HG03378 (cell line): ENCODE measurements at regions not wholly inside any gene's neighbourhood (a gene's known extent, or its start where the extent isn't known, plus 50 kb on each side); places are given as distances from the start of the nearest gene placed in this dataset.
"Not testable (repeated sequence)": the region's sequence is repeated elsewhere in the genome, so short reads cannot be mapped to it uniquely, and the experiment has no call there.

Experiments
- ATAC-seq: cut with Tn5 transposase; IDR thresholded peaks from one replicate; pipeline ENCODE4 v1.9.1; 2021; ENCODE audit warnings: mild to moderate bottlenecking, moderate library complexity; ENCODE audit not compliant: unreplicated experiment

DNA sequence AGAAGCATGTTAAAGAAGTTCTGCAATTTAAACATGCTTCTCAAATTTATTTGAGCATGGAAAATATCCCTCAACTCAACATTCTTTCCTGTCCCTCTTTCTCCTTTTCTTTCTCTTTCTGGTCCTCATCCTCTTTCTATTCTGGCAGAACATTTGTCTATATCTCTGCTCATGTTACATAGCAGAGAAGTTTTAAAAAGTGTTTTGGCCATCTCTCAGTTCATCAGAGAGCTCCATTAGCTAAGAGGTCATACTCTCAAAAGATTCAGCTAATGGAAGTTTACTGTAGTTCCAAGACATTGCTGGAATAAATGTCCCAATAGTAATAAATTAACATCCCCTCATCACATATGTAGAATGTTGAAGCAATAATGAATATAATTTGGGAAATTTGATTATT lies 53.5 kb downstream of the XCL2 start:
- ATAC-seq: no peak

DNA sequence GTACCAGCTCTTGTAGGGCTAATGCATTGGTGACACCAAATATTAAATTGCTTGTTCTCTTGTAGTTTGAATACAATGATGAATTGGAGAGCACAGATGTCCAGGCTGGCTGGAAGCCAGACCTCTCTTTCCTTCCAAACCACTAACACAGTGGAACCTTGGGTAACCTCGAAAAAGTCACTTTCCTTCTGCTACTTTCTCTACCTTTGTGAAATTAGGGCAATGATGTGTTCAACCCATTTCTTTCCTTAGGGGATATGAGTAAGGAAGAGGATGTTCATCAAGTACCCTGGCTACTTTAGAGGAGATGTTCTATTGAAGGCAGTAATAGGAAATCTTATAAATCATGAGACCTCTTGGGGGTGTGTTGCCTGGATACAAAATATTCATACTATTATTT lies 55.7 kb downstream of the XCL2 start:
- ATAC-seq: no peak

DNA sequence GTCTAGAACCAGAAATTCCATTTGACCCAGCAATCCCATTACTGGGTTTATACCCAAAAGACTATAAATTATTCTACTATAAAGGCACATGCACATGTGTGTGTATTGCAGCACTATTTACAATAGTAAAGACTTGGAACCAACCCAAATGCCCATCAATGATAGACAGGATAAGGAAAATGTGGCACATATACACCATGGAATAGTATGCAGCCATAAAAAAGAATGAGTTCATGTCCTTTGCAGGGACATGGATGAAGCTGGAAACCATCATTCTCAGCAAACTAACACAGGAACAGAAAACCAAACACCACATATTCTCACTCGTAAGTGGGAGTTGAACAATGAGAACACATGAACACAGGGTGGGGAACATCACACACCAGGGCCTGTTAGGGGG lies 57.0 kb downstream of the XCL2 start:
- not testable (repeated sequence) for ATAC-seq

DNA sequence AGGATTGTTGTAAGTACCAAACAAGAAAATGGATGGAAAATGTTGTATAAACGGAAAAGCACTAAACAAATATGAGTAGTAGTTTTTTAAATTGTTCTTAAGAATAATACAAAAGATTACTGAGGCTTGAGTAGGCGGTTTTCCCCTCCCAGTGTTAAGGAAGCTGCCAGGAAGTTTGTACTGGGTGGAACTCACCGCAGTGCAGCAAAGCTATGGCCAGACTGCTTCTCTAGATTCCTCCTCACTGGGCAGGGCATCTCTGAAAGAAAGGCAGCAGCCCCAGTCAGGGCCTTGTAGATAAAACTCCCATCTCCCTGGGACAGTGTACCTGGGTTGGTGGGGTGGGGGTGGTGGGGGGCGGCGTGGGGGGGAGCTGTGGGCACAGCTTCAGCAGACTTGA lies 58.7 kb downstream of the XCL2 start:
- ATAC-seq: no peak

DNA sequence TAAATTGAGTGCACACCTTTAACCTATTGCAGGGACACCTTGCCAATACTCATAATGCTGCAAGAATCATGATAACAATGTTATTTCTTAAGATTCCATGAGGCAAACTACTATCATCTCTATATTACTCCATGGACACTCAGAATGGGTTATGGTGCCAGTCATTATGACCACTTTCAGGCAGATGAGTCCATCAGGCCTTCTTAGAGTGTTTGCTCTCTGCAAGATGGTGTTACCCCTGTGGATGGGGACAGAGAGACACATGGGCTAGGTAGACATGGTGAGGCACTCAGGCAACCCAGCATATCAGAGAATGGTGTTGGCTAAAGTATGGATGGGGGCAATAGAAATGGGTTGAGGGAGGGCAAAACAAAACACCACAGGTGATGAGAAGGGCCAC lies 59.7 kb downstream of the XCL2 start:
- no peak for ATAC-seq

DNA sequence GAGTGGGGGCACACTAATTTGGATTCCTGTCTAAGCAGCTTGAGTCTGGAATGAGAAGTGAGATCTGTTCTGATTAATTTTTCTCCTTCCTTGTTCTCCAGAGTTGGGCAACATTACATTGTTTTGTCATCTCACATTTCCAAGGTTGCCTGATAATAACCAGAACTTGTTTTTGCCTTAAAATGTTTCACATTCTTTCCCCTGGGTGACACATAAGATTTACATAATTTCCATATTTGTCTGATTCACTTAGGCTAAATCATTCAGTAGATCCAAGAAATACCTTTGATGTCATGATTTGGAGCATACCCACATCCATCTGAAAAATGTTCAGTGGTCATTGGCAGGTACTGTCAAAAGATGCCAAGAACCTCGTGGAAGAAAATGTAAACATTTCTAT lies 60.3 kb downstream of the XCL2 start:
- ATAC-seq: no peak

DNA sequence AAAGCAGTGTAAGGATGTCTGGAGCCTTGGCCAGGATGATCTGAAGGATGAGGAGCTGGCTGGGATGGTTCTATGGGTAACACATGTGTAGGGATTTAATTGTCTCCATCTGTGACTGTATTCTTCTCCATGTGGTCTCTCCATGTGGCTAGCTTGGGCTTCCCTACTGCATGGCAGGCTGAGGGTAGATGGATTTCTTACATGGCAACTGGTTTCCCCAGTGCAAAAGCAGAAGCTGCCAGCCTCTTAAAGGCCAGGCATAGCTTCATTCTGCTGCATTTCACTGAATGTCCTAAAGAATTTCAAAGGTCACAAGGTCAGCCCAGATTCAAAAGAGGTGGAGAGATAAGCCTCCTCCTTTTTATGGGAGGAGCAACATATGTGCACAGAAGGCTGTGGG lies 61.7 kb downstream of the XCL2 start:
- ATAC-seq: no peak

DNA sequence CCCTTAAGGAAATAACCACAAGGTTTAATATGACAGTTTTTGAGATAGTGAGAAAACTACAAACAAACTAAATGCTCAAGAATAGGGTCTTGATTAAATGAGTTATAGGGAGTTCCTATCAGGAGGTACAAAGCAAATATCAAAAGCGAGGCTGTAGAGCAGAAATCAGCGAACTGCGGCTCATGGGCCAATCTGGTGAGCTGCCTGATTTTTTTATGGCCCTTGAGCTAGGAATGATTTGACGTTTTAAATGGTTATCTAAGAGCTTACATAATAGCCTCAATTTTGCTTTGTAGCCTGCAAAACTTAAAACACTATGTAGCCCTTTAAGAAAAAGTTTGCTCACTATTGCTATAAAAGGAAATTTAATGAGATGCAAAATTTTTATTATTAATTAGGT lies 62.2 kb downstream of the XCL2 start:
- ATAC-seq: no peak

DNA sequence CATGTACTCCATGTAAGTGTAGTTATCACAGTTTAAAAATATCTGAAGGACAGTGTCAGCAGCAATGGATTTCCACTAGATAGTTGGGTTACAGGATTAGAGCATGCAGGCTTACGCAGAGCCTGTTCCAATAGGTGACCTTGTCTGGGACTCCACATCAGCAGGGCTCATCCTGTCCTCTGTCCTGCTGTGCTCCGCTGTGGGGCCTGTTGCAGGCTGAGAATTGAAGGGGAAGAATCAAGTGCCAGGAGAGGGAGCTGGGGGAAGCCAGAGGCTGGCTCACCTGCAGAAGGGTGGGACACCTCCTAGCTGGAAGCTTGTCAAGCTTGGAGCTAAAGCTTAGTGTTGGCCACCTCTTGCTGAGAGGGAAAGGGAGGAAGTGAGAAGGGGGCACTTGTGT lies 62.8 kb downstream of the XCL2 start:
- ATAC-seq: no peak

DNA sequence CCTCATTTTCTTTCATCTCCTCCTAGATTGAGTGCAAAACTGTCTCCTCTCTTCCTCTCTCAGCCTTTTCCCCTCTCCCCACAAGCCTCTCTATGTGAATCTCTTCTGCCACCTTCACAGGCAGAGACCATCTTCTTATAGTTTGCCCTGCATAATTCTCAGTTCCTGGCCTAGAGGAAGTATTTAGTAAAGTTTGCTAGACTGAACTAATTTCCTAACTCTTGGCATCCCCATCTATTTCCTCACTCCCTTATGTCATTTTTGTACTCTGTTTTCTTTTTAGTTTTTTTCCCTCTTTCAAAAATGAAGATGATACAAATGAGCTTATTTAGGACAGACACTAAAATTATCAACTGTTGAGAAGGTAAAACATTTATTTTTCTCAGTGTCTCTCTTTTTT lies 66.0 kb downstream of the XCL2 start:
- ATAC-seq: no peak

DNA sequence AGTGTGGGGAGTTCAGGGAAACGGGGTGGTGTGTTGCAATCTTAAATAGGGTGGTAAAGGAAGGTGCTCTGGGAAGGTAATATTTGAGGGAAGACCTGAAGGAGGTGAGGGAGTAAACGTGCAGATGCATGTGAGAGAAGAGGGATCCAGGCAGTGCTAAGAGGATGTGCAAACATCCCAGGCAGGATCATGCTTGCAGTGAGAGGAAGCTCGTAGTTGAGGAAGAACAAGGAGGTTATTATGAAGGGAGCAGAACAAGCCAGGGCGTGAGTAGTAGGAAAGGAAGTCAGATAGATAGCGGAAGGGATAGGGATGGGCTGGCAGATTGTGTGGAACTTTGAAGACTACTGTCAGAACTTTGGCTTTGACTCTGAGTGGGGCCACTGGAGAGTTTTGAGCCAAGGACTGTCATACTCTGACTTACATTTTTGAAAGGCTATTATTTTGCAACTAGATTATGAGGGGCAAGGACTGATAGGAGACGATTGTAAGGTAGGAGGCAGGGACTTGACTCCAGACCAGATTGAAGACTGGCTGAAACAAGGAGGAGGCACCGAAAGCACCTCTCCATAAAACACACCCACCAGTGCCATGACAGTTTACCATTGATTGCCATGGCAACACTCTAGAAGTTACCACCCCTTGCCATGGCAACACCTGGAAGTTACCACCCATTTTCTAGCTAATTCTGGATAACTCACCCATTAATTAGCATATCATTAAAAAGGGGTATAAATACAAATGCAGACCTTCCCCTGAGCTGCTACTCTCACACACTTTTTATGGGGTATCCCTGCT lies 67.0 kb downstream of the XCL2 start:
- no peak for ATAC-seq

DNA sequence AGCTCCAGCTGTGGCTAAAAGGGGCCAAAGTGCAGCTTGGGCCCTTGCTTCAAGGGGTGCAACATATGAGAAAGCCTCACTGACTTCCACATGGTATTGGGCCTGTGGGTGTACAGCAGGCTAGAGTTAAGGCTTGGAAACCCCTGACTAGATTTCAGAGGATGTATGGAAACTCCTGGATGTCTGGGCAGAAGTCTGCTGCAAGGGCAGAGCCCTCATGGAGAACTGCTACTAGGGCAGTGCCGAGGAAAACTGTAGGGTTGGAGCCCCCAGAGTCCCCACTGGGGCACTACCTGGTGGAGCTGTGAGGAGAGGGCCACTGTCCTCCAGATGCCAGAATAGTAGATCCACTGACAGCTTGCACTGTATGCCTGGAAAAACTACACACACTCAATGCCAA lies 69.5 kb downstream of the XCL2 start:
- no peak for ATAC-seq

DNA sequence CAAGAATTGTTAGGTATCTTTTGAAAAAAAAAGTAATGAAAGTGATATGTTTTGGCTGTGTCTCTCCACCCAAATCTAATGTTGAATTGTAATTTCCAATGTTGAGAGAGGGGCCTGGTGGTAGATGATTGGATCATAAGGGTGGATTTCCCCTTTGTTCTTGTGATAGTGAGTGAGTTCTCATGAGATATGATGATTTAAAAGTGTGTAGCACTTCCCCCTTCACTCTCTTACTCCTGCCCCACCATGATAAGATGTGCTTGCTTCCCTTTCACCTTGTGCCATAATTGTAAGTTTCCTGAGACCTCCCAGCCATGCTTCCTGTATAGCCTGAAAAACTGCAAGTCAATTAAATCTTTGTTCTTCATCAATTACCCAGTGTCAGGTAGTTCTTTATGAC lies 70.7 kb downstream of the XCL2 start:
- ATAC-seq: no peak

DNA sequence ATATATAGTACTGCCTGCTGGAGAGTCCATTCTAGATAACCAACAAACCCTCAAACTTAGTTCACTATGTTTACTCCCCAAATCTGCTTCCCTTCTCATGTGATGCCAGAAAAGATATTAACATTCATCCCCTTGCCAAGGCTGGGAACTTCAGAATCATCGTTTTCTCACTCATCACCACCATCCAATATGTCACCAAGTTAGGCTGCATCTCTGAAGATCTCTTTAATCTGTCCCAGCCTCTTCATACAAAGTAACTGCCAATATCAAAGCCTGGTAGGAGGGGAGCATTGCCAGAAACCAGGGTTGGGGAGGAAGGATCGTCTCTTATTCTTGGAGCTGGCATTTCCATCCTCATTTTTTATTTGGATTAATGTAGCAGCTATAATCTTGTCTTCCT lies 71.6 kb downstream of the XCL2 start:
- no peak for ATAC-seq

DNA sequence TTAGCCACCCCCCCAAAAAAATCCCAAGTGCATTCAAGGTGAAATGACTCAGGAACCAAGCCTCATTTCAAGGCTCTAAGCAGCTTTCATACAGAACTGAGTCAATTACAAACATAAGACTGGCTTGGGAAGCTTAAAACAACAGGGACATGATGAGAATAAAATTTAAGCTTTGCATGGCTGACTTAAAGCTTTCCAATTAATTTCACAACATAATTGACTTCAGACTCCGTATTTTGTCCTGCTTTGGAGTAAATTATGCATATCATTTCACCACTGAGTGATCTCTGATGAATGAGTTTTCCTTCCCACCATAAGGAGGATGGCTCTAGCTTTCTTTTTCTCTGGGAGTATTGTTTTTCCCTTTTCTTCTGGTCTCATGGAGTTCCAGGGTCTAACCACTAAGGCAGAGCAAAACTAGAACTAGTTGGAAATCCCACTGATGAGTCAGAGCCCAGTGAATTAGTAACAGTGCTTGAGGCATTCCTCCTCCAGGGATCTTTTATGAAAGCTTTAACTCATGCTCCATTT lies 72.8 kb downstream of the XCL2 start:
- no peak for ATAC-seq

DNA sequence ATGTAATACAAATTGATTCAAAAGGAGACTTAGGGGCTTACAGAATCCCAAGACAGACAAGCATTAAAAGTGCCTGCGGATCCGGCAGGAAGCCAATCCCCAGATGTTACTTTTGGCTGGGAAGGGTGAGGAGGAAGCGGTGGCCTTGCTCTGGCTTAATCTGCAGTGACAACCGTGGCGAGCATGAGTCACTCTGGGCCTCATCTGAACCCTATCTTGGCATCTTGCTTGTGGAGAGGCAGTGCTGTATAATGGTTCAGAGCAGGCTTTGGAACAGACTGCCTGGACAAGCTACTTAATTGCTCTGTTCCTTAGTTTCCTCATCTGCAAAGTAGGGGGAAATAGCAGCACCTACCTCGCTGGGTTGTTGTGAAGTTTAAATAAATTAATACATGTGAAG lies 74.1 kb downstream of the XCL2 start:
- ATAC-seq: no peak

DNA sequence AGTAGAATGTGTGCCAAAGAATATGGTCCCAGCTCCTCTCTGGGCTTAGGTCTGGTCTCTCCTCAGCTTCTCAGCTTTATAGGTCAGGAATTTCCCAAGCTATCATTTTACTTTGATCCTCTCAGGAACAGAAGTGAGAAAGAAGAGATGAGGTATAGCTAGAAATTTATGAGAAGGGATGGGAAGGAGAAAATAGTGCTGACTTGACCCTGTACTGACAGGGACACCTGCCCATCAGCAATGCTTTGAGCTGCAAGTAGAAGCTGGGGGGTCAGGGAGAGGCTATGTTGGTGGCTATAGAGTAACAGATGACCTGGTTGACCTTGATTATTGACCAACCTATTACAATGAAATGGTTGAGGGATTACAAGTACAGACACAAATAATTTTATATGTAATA lies 75.0 kb downstream of the XCL2 start:
- ATAC-seq: no peak

DNA sequence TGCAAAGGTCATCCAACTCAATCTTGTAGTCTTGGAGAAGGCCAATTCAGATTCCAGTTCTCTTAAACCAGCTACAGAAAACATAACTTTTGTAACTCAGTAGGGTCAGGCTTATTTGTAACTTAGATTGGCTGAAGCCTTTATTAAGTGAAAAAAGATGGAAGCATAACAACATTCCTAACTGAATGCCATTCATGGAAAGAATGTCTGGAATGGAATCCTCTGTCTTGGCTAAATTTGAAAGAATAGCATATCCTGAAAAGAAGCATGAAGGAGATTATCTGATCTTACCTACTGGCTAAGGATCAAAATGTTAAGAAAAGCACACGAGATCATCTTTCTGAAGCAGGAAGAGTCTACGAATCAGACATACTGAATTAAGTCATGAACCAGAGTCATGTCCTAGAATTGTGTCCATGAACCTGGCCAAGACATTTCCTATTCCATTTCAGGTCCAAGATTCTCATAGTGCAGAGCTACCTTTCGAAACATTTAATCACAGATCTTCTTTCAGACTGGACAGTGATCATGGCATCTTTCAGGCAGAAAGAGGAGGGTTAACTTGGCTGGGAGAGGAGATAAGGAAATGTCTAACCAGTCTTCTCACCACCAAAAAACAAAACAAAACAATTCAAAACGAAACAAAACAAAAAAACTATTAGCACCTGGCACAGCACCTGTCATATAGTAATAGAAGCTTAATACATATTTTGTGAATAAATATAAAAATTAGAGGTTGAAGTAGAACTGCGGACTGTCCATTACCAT lies 75.6 kb downstream of the XCL2 start:
- no peak for ATAC-seq

DNA sequence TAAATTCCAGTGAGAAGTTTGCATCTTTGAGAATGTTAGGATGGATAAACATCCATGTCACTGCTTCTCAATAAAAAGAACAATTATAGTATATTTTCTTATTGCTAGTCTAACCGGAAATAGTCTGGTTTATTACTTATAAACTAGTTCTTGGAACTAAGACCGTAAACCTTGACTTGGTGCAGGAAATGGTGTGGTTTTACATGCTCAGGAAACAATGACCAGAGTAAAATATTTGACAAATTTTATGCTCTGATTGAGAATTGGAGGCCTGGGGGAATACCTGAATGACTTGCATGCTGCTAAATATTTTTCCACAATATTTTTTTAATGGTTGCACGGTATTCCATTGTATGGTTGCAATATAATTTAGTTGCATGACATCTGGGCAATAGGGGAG lies 76.3 kb downstream of the XCL2 start:
- peak; percentile 30 for ATAC-seq

DNA sequence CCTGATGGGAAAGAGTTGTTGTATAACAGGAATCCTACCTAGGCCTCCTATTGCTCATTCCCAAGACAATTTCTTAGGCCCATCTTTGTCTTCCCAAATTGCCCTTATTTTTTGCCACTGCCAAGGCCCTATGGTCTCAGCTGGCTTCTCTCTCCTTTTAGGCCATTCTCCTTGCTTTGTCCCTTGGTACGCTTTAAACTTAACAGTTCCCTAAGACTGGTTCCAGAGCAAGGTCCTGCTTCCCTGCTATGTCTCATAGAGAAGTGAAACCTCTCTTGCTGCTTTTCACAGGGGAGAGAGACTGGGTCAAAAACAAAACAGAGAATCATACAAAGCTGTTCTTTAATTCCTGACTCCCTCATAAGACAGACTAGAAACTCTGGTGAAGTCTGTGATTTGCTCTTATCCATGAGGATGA lies 77.1 kb downstream of the XCL2 start:
- ATAC-seq: no peak

DNA sequence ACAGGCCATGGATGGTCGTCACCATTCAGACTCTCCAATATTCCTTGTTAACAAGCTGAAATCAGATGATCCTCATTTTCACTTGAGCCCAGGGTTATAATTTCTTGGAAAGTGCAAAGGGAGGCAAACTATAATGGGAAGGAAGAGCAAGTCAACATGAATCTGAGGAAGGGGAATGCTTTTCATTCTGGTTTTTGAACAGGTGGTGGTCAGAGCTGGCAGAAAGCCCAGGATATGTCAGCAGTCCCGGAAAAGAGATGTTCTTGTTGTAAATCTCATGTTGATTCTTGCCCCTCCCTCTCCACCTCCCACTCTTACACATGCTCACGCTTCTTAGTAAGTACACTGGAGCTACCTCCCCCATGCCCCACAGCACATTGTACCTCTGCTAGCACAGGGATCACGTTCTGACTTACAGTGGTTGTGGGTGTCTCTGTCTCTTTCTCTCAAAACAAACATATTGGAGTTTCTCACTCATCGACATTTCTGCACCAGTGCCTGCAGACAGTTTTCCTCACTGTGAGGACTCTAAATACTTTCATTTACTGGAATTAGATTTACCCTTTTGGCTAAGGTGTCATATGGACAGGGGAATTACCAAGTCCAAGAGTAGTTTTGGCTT lies 77.6 kb downstream of the XCL2 start:
- peak; percentile 52 for ATAC-seq

DNA sequence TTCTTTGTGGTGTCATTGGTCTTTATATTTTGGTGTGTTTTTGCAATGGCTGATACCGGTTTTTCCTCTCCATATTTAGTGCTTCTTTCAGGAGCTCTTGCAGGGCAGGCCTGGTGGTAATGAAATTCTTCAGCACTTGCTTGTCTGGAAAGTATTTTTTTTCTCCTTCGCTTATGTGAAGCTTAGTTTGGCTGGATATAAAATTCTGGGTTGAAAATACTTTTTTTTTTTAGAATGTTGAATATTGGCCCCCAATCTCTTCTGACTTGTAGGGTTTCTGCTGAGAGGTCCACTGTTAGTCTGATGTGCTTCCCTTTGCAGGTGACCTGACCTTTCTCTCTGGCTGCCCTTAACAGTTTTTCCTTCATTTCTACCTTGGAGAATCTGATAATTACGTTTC lies 82.7 kb downstream of the XCL2 start:
- not testable (repeated sequence) for ATAC-seq
